SW 1271 (cell line): ENCODE measurements at regions not wholly inside any gene's neighbourhood (a gene's known extent, or its start where the extent isn't known, plus 50 kb on each side); places are given as distances from the start of the nearest gene placed in this dataset.
A peak's percentile ranks its signal among the peaks of the same experiment; 100 is the strongest.

ENCODE experiments used
- DNase-seq, 2 experiments: peaks; one replicate each; lab custom pipeline; 2025; lab: John Stamatoyannopoulos, UW

- DNase-seq: no peak
Measured at GRCh38 chr10:90470966-90471365, 386.9 kb downstream of the HTR7 start.

GRCh38 chr10:90480466-90480865 lies 377.4 kb downstream of the HTR7 start:
- DNase-seq: no peak

GRCh38 chr10:90481326-90481923 lies 376.4 kb downstream of the HTR7 start:
- no peak for DNase-seq

GRCh38 chr10:90484518-90484917 lies 373.3 kb downstream of the HTR7 start:
- no peak for DNase-seq

- no peak for DNase-seq
Measured at GRCh38 chr10:90494183-90494582, 363.7 kb downstream of the HTR7 start.

GRCh38 chr10:90504172-90504571 lies 353.7 kb downstream of the HTR7 start:
- DNase-seq: no peak

- DNase-seq: no peak
Measured at GRCh38 chr10:90526721-90527120, 331.1 kb downstream of the HTR7 start.

- no peak for DNase-seq
Measured at GRCh38 chr10:90530521-90530920, 327.3 kb downstream of the HTR7 start.

GRCh38 chr10:90557385-90557784 lies 300.5 kb downstream of the HTR7 start:
- no peak for DNase-seq

GRCh38 chr10:90560331-90560730 lies 297.5 kb downstream of the HTR7 start:
- no peak for DNase-seq

GRCh38 chr10:90561666-90562065 lies 296.2 kb downstream of the HTR7 start:
- DNase-seq: no peak

- no peak for DNase-seq
Measured at GRCh38 chr10:90571481-90572258, 286.2 kb downstream of the HTR7 start.

- no peak for DNase-seq
Measured at GRCh38 chr10:90575125-90575524, 282.7 kb downstream of the HTR7 start.

- no peak for DNase-seq
Measured at GRCh38 chr10:90577569-90577968, 280.3 kb downstream of the HTR7 start.

- peak in 1 of 2 experiments; percentile 19 for DNase-seq
Measured at GRCh38 chr10:90579602-90580242, 278.1 kb downstream of the HTR7 start.

- DNase-seq: no peak
Measured at GRCh38 chr10:90583416-90583815, 274.4 kb downstream of the HTR7 start.

GRCh38 chr10:90587081-90587491 lies 270.8 kb downstream of the HTR7 start:
- DNase-seq: no peak

GRCh38 chr10:90587561-90587960 lies 270.3 kb downstream of the HTR7 start:
- no peak for DNase-seq

- DNase-seq: no peak
Measured at GRCh38 chr10:90588222-90588621, 269.6 kb downstream of the HTR7 start.

- no peak for DNase-seq
Measured at GRCh38 chr10:90589825-90590224, 268.0 kb downstream of the HTR7 start.

GRCh38 chr10:90591629-90592028 lies 266.2 kb downstream of the HTR7 start:
- DNase-seq: no peak

- peak in 1 of 2 experiments; percentile 33 for DNase-seq
Measured at GRCh38 chr10:90592638-90593302, 265.1 kb downstream of the HTR7 start.

- DNase-seq: no peak
Measured at GRCh38 chr10:90598513-90598912, 259.3 kb downstream of the HTR7 start.
